GM12891 (cell line): ENCODE measurements at regions not wholly inside any gene's neighbourhood (a gene's known extent, or its start where the extent isn't known, plus 50 kb on each side); places are given as distances from the start of the nearest gene placed in this dataset.

Source experiments
- DNase-seq: peaks from one replicate; pipeline ENCODE4 v3.0.0; 2011; ENCODE audit warnings: low spot score; ENCODE audit not compliant: insufficient read length
- FAIRE-seq: peaks from 2 replicates; lab custom pipeline; 2011; peaks lifted over from hg19 to GRCh38; lab: Jason Lieb, UNC
- PAX5 ChIP-seq: IDR thresholded peaks from 2 replicates; pipeline ENCODE4 v1.6.1; 2011; ENCODE audit warnings: low read length, moderate library complexity, mild to moderate bottlenecking; ENCODE audit not compliant: insufficient read depth, severe bottlenecking
- POLR2A ChIP-seq: IDR thresholded peaks from 2 replicates; pipeline ENCODE4 v1.6.1; 2011; ENCODE audit warnings: low read depth, low read length, control low read depth
- POLR2AphosphoS5 ChIP-seq: IDR thresholded peaks from 2 replicates; pipeline ENCODE4 v1.6.1; 2011; ENCODE audit warnings: low read depth, low read length, control low read depth
- POU2F2 ChIP-seq: IDR thresholded peaks from 2 replicates; pipeline ENCODE4 v1.6.1; 2011; ENCODE audit warnings: low read depth, mild to moderate bottlenecking, control low read depth, low read length, moderate library complexity
- SPI1 ChIP-seq: IDR thresholded peaks from 2 replicates; pipeline ENCODE4 v1.6.1; 2011; ENCODE audit warnings: low read depth, low read length, control low read depth
- TAF1 ChIP-seq: IDR thresholded peaks from 2 replicates; pipeline ENCODE4 v1.6.1; 2011; ENCODE audit warnings: low read depth, low read length, control low read depth

- FAIRE-seq = no peak
- TF ChIP-seq POLR2AphosphoS5 (no peak), TAF1 (no peak), POU2F2 (no peak), POLR2A (no peak), PAX5 (no peak), SPI1 (no peak)
- no peak for DNase-seq
These were observed 167.9 kb downstream of the FSCB start for GRCh38 chr14:44339231-44339630.

- TF ChIP-seq POLR2AphosphoS5 (no peak), POLR2A (no peak), PAX5 (no peak), POU2F2 (no peak), TAF1 (no peak), SPI1 (no peak)
- no peak for FAIRE-seq
- no peak for DNase-seq
These were observed 189.7 kb downstream of the FSCB start for GRCh38 chr14:44317441-44317746.

- FAIRE-seq (peak; percentile 26), DNase-seq (no peak)
- TF ChIP-seq POLR2A (no peak), POU2F2 (peak; percentile 23; the same call in 1 of the 2 replicates), SPI1 (no peak)
These were observed 190.2 kb downstream of the FSCB start for GRCh38 chr14:44316647-44317440.

- TF ChIP-seq PAX5 (no peak), POU2F2 (no peak), POLR2AphosphoS5 (no peak), POLR2A (no peak), TAF1 (no peak), SPI1 (no peak)
- FAIRE-seq (no peak), DNase-seq (no peak)
These were observed 197.8 kb downstream of the FSCB start for GRCh38 chr14:44309331-44309730.

- TF ChIP-seq POU2F2 (no peak), SPI1 (no peak), POLR2AphosphoS5 (no peak), TAF1 (no peak), POLR2A (no peak), PAX5 (no peak)
- DNase-seq = no peak
- no peak for FAIRE-seq
These were observed 206.2 kb downstream of the FSCB start for GRCh38 chr14:44300916-44301315.

GRCh38 chr14:44297437-44297836 lies 209.6 kb downstream of the FSCB start:
- DNase-seq (no peak), FAIRE-seq (no peak)
- no peak for TF ChIP-seq POLR2AphosphoS5
- TF ChIP-seq PAX5 = no peak
- TF ChIP-seq POU2F2 = no peak
- TF ChIP-seq TAF1 = no peak
- TF ChIP-seq POLR2A = no peak
- TF ChIP-seq SPI1 = no peak

- TF ChIP-seq SPI1 = no peak
- TF ChIP-seq POLR2A = no peak
- no peak for TF ChIP-seq POU2F2
- no peak for TF ChIP-seq PAX5
- TF ChIP-seq TAF1 = no peak
- TF ChIP-seq POLR2AphosphoS5 = no peak
- DNase-seq = no peak
- FAIRE-seq = no peak
These were observed 215.6 kb downstream of the FSCB start for GRCh38 chr14:44291366-44291915.

GRCh38 chr14:44287858-44288257 lies 219.2 kb downstream of the FSCB start:
- FAIRE-seq (no peak), DNase-seq (no peak)
- TF ChIP-seq SPI1 (no peak), TAF1 (no peak), POLR2AphosphoS5 (no peak)

- no peak for FAIRE-seq
- DNase-seq = no peak
- TF ChIP-seq POLR2A (no peak), SPI1 (no peak), PAX5 (no peak), POU2F2 (no peak), POLR2AphosphoS5 (no peak), TAF1 (no peak)
These were observed 220.9 kb downstream of the FSCB start for GRCh38 chr14:44286201-44286600.

- FAIRE-seq (no peak), DNase-seq (no peak)
- TF ChIP-seq TAF1 (no peak), POLR2A (no peak), POU2F2 (no peak), POLR2AphosphoS5 (no peak), PAX5 (no peak), SPI1 (no peak)
These were observed 223.2 kb downstream of the FSCB start for GRCh38 chr14:44283836-44284235.

- TF ChIP-seq TAF1 (no peak), PAX5 (no peak), POLR2AphosphoS5 (no peak), POU2F2 (no peak), POLR2A (no peak), SPI1 (no peak)
- DNase-seq = no peak
- FAIRE-seq = no peak
These were observed 227.7 kb downstream of the FSCB start for GRCh38 chr14:44279357-44279756.

GRCh38 chr14:44271637-44272036 lies 235.4 kb downstream of the FSCB start:
- DNase-seq (no peak), FAIRE-seq (no peak)
- TF ChIP-seq TAF1 = no peak
- TF ChIP-seq POLR2AphosphoS5 = no peak
- TF ChIP-seq PAX5 = no peak
- no peak for TF ChIP-seq SPI1
- no peak for TF ChIP-seq POU2F2
- no peak for TF ChIP-seq POLR2A
